CD4-positive, alpha-beta T cell treated with Interleukin-4 for 4 hours (primary cell): ENCODE measurements at regions not wholly inside any gene's neighbourhood (a gene's known extent, or its start where the extent isn't known, plus 50 kb on each side); places are given as distances from the start of the nearest gene placed in this dataset.
A peak's percentile ranks its signal among the peaks of the same experiment; 100 is the strongest.
"Not testable (repeated sequence)": the region's sequence is repeated elsewhere in the genome, so short reads cannot be mapped to it uniquely, and the experiment has no call there.

Source experiments
- DNase-seq: peaks from one replicate; pipeline ENCODE4 v3.0.0-alpha.2; 2020

DNA sequence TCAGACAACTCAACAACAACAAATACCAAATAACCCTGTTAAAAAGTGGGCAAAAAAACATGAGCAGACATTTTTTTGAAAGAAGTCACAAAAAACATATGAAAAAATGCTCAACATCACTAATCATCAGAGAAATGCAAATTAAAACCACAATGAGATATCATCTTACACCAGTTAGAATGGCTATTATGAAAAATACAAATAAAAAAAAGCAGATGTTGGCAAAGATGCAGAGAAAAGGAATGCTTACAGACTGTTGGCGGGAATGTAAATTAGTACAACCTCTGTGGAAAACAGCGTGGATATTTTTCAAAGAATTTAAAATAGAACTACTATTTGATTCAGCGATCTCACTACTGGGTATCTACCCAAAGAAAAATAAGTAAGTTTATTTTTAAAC, 114.0 kb downstream of the SLC38A4 start:
- DNase-seq, result no peak

DNA sequence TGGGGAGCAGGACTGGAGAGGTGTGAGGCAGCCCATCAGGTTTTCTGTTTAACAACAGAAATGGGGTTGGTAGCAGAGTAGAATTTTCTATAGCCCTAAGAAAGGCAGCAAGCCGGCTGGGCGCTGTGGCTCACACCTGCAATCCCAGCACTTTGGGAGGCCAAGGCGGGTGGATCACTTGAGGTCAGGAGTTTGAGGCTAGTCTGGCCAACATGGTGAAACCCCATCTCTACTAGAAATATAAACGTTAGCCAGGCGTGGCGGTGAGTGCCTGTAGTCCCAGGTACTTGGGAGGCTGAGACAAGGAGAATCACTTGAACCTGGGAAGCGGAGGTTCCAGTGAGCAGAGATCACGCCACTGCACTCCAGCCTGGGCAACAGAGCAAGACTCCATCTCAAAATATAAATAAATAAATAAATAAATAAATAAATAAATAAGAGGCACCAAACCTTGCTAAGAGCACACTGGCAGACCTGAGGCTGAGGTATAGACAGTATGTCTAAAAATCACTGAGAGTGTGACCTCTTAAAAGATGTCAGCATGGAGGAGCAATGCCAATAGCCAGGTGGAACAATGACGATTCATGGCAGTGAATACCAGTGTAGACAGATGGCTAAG, 115.6 kb downstream of the SLC38A4 start:
- DNase-seq, result no peak

- no peak for DNase-seq
Observed at GRCh38 chr12:46702581-46703344, 123.0 kb downstream of the SLC38A4 start.

DNA sequence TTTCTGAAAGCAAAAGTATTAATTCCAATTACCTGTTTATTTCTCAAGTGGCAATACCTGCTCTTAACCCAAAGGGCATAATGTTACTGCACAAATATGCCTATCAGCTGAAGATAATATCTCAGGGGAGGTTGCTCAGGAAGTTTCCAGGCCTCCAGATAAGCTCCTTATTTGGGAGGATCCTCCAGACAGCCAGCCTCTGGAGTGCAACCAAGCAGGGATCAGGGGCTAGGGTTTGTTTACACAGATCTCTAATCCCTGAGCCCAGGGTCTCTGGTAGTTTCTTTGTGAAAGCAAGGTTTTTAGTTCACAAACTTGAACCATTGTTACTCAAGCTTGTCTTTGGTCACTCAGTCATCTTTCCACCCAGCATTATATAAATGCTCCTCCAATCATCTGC, 124.4 kb downstream of the SLC38A4 start:
- no peak for DNase-seq

- no peak for DNase-seq
Observed at GRCh38 chr12:46699986-46700385, 125.8 kb downstream of the SLC38A4 start.

- DNase-seq, result no peak
Observed at GRCh38 chr12:46698003-46698402, 127.8 kb downstream of the SLC38A4 start.

DNA sequence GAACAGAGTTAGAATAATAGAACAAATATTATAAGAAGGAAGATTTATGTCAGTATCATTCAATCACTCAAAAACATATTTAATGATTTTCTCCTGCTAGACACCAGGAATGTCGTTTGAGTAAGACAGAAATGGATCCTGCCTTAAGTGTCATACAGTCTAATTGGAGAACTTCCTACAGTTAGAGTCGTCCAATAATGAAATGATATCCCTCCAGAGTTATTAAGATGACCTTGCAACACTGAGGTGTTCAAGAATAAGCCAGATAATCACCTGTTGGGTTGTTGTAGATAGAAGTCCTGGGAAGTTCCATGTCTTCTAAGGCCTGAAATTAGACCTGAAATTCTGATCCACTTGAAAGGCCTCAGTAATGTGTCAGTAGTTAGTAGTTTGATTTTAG, 132.3 kb downstream of the SLC38A4 start:
- DNase-seq, result no peak

DNA sequence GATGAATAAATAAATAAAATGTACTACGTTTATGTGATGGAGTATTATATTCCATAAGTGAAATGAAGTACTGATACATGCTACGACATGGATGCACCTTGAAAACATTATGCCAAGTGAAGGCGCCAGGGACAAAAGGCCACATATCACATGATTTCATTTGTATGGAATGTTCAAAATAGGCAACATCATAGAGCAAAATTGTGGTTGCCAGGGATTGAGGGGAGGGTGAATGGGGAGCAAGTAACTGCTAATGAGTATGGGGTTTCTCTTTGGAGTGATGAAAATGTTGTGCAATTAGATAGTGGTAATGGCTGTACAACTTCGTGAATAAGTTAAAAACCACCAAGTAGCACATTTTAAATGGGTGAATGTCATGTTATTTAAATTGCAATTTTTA, 132.8 kb downstream of the SLC38A4 start:
- no peak for DNase-seq

GRCh38 chr12:46692606-46693005, 133.2 kb downstream of the SLC38A4 start:
- DNase-seq, result no peak

GRCh38 chr12:46686267-46686942, 139.4 kb downstream of the SLC38A4 start:
- no peak for DNase-seq

DNA sequence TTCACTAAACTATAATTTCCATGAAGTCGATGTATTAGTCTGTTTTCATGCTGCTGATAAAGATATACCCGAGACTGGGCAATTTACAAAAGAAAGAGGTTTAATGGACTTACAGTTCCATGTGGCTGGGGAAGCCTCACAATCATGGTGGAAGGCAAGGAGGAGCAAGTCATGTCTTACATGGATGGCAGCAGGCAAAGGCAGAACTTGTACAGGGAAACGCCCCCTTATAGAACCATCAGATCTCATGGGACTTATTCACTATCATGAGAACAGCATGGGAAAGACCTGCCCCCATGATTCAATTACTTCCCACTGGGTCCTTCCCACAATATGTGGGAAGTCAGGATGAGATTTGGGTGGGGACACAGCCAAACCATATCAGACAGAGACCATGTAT, 141.6 kb downstream of the SLC38A4 start:
- DNase-seq, result not testable (repeated sequence)

GRCh38 chr12:46682148-46682547, 143.6 kb downstream of the SLC38A4 start:
- no peak for DNase-seq

GRCh38 chr12:46680506-46680905, 145.3 kb downstream of the SLC38A4 start:
- no peak for DNase-seq

- no peak for DNase-seq
Observed at GRCh38 chr12:46679754-46680153, 146.0 kb downstream of the SLC38A4 start.

DNA sequence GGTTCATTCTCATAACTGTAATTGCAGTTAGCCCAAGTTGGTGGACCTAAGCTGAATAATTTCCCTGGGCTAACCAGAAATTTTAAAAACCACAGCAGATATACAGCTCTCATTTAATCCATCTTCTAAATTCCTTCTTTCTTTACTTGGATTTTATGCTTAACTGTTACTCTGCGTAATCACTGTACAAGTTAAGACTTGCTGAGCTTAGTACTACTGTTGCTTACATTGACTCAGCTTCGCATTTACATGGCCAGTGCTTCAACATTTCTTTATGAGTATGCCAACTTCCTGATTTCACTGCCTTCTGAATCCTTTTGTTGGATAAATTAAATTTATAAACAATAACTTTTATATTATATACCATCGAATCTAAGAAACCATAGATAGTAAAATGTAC, 147.4 kb downstream of the SLC38A4 start:
- no peak for DNase-seq

GRCh38 chr12:46677749-46678148, 148.0 kb downstream of the SLC38A4 start:
- no peak for DNase-seq

DNA sequence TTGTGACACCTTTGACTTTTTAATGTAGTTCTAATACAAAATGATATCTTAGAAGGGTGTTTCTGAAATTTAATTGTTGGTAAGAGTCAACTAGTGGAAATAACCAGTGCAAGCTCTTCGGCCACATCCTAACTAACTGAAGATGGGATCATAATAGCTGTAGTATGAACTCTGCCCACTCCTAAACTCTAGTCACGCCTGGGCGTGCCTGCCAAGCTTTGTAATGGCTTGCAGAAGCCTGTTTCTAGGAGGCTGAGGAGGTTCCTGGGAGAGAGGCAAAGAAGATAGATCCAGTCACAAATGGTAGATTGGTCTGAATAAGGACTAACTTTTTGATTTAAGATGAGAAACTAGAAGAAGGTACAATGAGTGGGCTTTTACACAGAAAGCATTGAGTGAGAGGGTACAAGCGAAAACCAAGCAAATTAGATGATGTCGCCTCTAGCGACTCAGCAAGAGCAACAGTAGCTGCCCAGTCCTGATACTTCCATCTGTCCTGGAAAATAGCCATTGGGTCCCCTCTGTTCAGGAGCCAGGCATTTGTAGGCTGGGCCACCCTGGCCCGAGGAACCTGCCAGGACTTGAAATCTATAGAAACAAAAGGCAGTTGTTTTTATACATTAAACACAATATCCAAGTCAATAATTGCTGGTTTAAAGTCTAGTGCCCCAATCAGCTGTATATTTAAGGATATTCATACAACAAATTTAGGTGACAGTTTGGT, 148.8 kb downstream of the SLC38A4 start:
- DNase-seq, result no peak

DNA sequence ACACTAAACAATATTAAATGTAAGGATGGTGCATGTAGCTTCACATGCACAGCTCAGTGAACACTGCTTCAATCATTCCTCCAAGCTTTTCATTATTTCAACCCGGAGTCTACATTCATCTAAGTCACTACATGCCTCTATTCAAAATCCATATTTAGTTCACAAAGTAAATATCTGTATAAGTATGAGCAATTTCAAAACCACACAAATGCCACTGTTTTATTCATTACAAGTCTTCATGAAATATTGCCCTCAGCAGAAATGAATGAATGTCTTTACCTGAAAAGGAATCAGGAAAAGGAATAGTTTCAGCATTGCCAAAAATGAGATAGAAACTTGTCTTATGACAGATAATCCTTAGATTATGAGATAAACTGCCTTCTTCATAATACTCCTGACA, 149.4 kb downstream of the SLC38A4 start:
- DNase-seq, result no peak

- DNase-seq, result peak; percentile 17
Observed at GRCh38 chr12:46675736-46676135, 150.1 kb downstream of the SLC38A4 start.

DNA sequence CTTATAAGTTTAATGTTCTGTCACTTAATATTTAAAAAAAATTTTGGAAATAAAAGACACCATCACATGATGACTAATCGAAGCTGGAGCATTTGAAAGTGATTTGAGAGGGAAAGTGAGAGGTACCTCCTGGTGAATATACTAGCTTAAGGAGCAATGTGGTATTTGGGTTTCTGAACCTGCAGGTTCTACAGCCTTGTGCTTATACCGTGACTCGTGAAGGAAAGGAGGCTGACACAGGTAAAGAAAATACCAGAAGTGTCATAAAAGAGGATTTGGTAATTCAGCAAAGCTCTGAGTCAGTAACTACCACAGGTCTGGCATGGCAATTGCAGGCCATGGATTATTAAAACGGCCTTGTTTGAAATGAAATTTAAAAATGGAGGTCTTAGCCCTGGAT, 151.0 kb downstream of the SLC38A4 start:
- no peak for DNase-seq

GRCh38 chr12:46674129-46674528, 151.7 kb downstream of the SLC38A4 start:
- no peak for DNase-seq

DNA sequence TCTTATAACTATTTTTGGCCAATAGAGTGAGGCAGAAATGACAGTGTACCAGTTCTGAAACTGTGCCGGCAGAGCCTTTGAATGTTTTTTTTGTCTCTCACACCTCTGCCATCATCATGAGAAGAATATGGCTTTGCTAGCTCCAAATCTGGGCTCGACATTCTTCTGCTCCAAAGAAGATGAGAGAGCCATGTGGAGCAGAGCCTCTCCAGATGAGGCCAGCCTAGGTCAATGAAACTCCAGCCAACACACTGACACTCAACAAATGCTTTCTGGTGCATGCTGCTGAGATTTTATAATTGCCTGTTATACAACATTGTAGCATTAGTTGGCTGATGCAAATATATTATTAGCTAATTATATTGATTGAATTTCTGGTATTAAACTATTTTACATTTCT, 154.7 kb downstream of the SLC38A4 start:
- DNase-seq, result no peak

DNA sequence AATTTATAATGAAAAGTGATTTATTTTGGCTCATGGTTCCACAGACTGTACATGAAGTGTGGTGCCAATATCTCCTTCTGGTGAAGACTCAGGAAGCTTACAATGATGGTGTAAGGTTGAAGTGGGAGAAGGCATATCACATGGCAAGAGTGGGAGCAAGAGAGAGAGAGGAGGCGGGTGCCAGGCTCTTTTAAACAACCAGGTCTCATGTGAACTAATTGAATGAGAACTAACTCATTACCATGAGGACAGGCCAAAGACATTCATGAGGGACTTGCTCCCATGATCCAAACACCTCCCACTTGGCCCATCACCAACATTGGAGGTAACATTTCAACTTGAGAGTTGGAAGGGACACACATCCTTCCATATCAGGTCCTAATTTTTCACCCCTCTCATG, 155.2 kb downstream of the SLC38A4 start:
- DNase-seq, result no peak

DNA sequence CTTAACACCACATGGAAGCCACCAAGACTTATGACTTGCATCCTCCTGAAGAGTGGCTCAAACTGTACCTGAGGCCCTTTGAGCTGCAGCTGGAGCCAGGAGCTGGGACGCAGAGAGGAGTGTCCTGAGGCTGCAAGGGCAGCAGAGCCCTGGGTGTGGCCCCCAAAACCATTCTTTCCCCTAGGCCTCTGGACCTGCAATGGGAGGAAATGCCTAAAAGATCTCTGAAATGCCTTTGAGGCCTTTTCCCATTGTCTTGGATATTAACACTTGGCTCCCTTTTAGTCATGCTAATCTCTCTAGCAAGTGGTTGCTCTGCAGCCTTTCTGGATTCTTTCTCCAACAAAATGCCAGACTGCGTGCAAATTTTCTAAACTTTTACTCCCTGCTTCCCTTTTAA, 156.1 kb downstream of the SLC38A4 start:
- no peak for DNase-seq
